Fibroblast of lung (primary cell): ENCODE measurements at regions not wholly inside any gene's neighbourhood (a gene's known extent, or its start where the extent isn't known, plus 50 kb on each side); places are given as distances from the start of the nearest gene placed in this dataset.

Source experiments
- DNase-seq, 2 donors: peaks; one replicate each; pipeline versions ENCODE4 v3.0.0 to v3.0.0-alpha.2; 2010; ENCODE audit warnings: low read depth in 2 of 2
- H2AFZ ChIP-seq: 2 replicates; pipeline ENCODE4 v1.5.1; 2012; ENCODE audit warnings: low read length, control low read depth, inconsistent platforms
- H3K27ac ChIP-seq: 2 replicates; pipeline ENCODE4 v1.5.1; 2011; ENCODE audit warnings: low read length, control low read depth; ENCODE audit not compliant: insufficient read depth
- H3K27me3 ChIP-seq: 2 replicates; pipeline ENCODE4 v1.5.1; 2011; ENCODE audit warnings: mild to moderate bottlenecking, low read length; ENCODE audit not compliant: control insufficient read depth, insufficient read depth
- H3K36me3 ChIP-seq: 2 replicates; pipeline ENCODE4 v1.5.1; 2011; ENCODE audit warnings: low read length; ENCODE audit not compliant: control insufficient read depth, insufficient read depth
- H3K4me1 ChIP-seq: 2 replicates; pipeline ENCODE4 v1.5.1; 2011; ENCODE audit warnings: low read length; ENCODE audit not compliant: control insufficient read depth, insufficient read depth; ENCODE audit errors: extremely low read depth
- H3K4me2 ChIP-seq: 2 replicates; pipeline ENCODE4 v1.5.1; 2011; ENCODE audit warnings: low read length, control low read depth; ENCODE audit not compliant: insufficient read depth; ENCODE audit errors: extremely low read depth
- H3K4me3 ChIP-seq, 4 experiments: fragments of 200-600 bp in 1 of 4; sonication (generic) in 1 of 4; replicated peaks in 1 of 4; 2 replicates each; pipeline ENCODE4 v1.5.1; 2011 to 2016; ENCODE audit warnings: low read length in 4 of 4, low read depth in 3 of 4, mild to moderate bottlenecking in 3 of 4, control low read depth in 2 of 4, inconsistent platforms in 1 of 4, mixed read lengths in 1 of 4; ENCODE audit not compliant: insufficient read depth in 1 of 4; ENCODE audit errors: control extremely low read depth in 1 of 4
- H3K79me2 ChIP-seq: 2 replicates; pipeline ENCODE4 v1.5.1; 2012; ENCODE audit warnings: mild to moderate bottlenecking, low read length, inconsistent platforms; ENCODE audit not compliant: control insufficient read depth, insufficient read depth
- H3K9ac ChIP-seq: 2 replicates; pipeline ENCODE4 v1.5.1; 2011; ENCODE audit warnings: mild to moderate bottlenecking, low read length, control low read depth; ENCODE audit not compliant: insufficient read depth
- H3K9me3 ChIP-seq: 2 replicates; pipeline ENCODE4 v1.5.1; 2012; ENCODE audit warnings: low read depth, low read length; ENCODE audit not compliant: control insufficient read depth, insufficient read depth
- H4K20me1 ChIP-seq: 2 replicates; pipeline ENCODE4 v1.5.1; 2011; ENCODE audit warnings: low read length; ENCODE audit not compliant: control insufficient read depth, insufficient read depth; ENCODE audit errors: extremely low read depth
- CTCF ChIP-seq, 2 donors: IDR thresholded peaks in 1 of 2; conservative IDR thresholded peaks in 1 of 2; 1 replicate in 1 of 2; 2 replicates in 1 of 2; pipeline ENCODE4 v1.5.1; 2011 to 2012; ENCODE audit warnings: low read length in 2 of 2, control low read depth in 1 of 2, inconsistent platforms in 1 of 2, low read depth in 1 of 2, mild to moderate bottlenecking in 1 of 2
- EZH2 ChIP-seq: IDR thresholded peaks from 2 replicates; pipeline ENCODE4 v1.5.1; 2012; ENCODE audit warnings: low read length, control low read depth, mild to moderate bottlenecking; ENCODE audit errors: missing control alignments

DNA sequence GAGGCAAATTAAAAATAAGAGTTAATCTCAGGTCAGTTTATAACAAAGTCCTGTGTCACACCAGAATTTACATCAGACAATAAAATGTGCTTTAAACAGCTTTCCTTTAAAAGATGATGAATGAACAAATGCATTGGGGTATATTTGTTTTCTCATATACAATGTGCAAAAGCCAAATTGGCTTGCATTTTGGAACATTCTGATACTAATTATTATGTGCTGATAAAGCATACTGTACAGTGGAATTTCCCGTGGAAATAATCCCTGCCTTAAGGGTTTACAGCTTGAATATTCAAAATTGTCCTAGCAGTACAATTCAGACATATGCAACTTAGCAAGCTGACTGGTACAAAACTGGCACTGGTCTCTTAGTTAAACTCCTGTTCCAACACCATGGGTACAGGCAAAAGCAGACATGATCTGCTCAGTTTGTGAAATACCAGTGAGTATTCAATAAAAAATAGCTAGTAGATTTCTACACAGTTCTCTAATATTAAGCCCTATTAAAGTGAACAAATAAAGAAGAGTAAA is 373.4 kb downstream of the SLITRK1 start:
- no peaks in the 10 kb centered on the region for H3K27me3 ChIP-seq
- no peaks in the 10 kb centered on the region for H3K36me3 ChIP-seq
- H3K79me2 ChIP-seq: no peaks in the 10 kb centered on the region
- no peaks in the 10 kb centered on the region for H3K4me1 ChIP-seq
- no peak overlapping the region for H3K27ac ChIP-seq
- H4K20me1 ChIP-seq: no peaks in the 10 kb centered on the region
- no peak for TF ChIP-seq EZH2
- TF ChIP-seq CTCF (conservative IDR thresholded peaks at IDR 0.05 in 1 of 2, IDR thresholded peaks at IDR 0.05 in 1 of 2; ENCODE audit: low read depth in 1 of 2, low read length in 2 of 2): no peak
- no peak overlapping the region for H3K4me3 ChIP-seq
- no peak for DNase-seq
- no peaks in the 10 kb centered on the region for H3K9me3 ChIP-seq
- H2AFZ ChIP-seq: no peak overlapping the region
- no peak overlapping the region for H3K4me2 ChIP-seq
- H3K9ac ChIP-seq: no peak overlapping the region

DNA sequence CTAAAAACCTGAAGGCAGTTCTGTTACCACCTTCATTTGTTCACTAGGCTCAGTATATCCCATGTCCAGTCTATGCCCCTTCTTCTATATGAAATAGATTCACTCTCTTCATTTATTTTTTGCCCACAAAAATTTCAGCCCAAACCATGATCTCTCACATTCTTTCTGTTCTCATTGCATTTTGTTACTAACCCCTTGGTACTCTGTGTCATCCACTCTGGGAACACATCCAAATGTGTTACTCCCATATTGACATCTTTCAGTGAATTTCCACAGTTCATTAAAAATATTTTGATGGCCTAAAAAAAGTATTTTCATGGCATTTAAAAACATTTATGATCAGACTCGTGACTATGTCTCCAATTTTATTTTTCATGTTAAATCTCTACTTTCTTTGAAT is 378.9 kb downstream of the SLITRK1 start:
- H3K36me3 ChIP-seq: no peaks in the 10 kb centered on the region
- H2AFZ ChIP-seq: no peak overlapping the region
- no peak overlapping the region for H3K4me3 ChIP-seq
- DNase-seq: peak; percentile 34 to 54
- no peaks in the 10 kb centered on the region for H3K27me3 ChIP-seq
- no peak overlapping the region for H3K4me2 ChIP-seq
- no peaks in the 10 kb centered on the region for H3K4me1 ChIP-seq
- H4K20me1 ChIP-seq: no peaks in the 10 kb centered on the region
- no peaks in the 10 kb centered on the region for H3K9me3 ChIP-seq
- no peak overlapping the region for H3K9ac ChIP-seq
- no peak for TF ChIP-seq CTCF (conservative IDR thresholded peaks at IDR 0.05 in 1 of 2, IDR thresholded peaks at IDR 0.05 in 1 of 2; ENCODE audit: low read depth in 1 of 2, low read length in 2 of 2)
- TF ChIP-seq EZH2: no peak
- no peak overlapping the region for H3K27ac ChIP-seq
- no peaks in the 10 kb centered on the region for H3K79me2 ChIP-seq

- Histone ChIP-seq H3K9ac (no peak overlapping the region), H3K9me3 (no peaks in the 10 kb centered on the region), H3K27me3 (no peaks in the 10 kb centered on the region), H3K4me3 (no peak overlapping the region), H4K20me1 (no peaks in the 10 kb centered on the region), H3K36me3 (no peaks in the 10 kb centered on the region), H3K27ac (no peak overlapping the region), H3K79me2 (no peaks in the 10 kb centered on the region), H3K4me1 (no peaks in the 10 kb centered on the region), H2AFZ (no peak overlapping the region), H3K4me2 (no peak overlapping the region)
- TF ChIP-seq CTCF (conservative IDR thresholded peaks at IDR 0.05 in 1 of 2, IDR thresholded peaks at IDR 0.05 in 1 of 2; ENCODE audit: low read depth in 1 of 2, low read length in 2 of 2): no peak
- no peak for TF ChIP-seq EZH2
- peak in 1 of 2 donors; percentile 58 for DNase-seq
These were observed 383.0 kb downstream of the SLITRK1 start for GRCh38 chr13:83499286-83499685.
